Stimulated activated CD4-positive, alpha-beta T cell treated with anti-CD3 and anti-CD28 coated beads, Interleukin-1b, Interleukin-23, amount 100 ng/mL, for 48 hours (primary cell): ENCODE measurements at regions not wholly inside any gene's neighbourhood (a gene's known extent, or its start where the extent isn't known, plus 50 kb on each side); places are given as distances from the start of the nearest gene placed in this dataset.
"Not testable (repeated sequence)": the region's sequence is repeated elsewhere in the genome, so short reads cannot be mapped to it uniquely, and the experiment has no call there.

Experiments
- DNase-seq: peaks from one replicate; pipeline ENCODE4 v3.0.0-alpha.2; 2020

DNA sequence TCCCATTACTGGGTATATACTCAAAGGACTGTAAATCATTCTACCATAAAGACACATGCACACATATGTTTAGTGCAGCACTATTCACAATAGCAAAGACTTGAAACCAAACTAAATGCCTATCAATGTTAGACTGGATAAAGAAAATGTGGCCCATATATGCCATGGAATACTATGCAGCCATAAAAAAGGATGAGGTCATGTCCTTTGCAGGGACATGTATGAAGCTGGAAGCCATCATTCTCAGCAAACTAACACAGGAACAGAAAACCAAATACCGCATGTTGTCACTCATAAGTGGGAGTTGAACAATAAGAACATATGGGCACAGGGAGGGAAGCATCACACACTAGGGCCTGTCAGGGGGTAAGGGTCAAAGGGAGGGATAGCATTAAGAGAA, 1172.4 kb upstream of the ADGRB3 start:
- not testable (repeated sequence) for DNase-seq

DNA sequence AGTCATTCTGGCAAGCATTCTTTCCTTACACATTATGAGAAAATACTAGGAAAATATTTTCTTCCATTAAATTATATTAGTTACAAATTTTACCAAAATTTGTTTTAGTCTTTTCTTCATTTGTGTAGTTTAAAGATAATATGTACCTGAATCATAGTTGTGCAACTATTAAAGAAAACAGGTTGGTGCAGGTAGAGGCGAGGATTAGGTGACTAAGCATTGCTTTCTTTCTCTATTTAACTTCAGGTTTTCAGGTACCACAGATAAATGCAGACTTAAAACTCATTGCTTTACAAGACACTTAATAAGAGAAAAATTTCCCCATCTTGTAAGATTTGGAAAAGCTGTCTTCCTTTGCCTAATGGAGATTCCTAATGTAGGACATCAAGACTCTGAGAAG, 1175.5 kb upstream of the ADGRB3 start:
- no peak for DNase-seq

DNA sequence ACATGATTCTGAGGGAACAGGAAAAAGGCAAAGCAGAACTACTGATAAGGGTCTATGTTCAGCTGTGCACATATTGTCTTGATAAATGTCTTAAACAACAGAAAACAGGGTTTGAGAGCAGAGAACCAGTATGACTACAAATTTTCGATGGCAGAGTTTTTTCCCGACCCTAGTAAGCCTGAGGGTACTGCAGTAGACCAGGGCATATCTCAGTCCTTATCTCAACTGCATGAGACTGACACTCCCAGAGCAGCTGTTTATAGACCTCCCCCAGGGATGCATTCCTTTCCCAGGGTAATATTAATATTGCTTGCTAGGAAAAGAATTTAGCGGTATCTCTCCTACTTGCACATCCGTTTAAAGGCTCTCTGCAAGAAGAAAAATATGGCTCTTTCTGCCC, 1176.8 kb upstream of the ADGRB3 start:
- DNase-seq, result no peak

DNA sequence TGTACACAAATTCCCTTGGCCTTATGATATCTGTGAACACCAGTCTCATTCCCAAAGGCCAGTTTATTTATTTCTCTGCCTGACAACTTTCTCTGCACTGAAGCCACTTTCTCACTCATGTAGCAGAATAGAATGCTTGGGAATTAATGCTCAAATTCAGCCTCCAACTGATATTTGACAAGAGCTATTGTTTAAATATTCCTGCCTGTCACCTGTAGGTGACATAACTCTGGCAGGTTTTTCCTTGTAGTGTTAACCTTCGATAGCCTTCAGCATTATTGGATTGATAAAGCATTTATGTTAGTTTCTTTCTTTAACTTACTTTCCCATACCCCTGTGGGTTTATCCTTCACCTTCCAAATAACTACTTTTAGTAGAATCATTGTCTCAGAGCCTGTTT, 1183.2 kb upstream of the ADGRB3 start:
- no peak for DNase-seq

DNA sequence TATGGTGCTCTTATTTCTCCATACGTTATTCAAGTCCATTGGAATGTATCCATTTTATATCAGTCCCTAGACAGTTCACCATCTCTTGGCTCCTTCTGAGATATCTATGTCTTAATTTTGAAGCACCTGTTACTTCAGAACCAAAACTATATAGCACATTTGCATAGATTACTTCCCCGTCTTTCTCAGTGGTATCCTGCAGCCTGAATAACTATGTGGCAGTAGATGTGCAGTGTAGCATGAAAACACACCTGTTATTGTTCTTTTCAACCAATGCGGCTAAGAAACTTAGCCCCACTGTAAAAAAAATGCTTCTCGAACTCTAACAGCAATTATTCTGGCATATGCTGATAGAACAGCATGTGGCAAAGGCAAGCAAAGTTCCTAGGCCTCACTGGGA, 1184.4 kb upstream of the ADGRB3 start:
- no peak for DNase-seq

DNA sequence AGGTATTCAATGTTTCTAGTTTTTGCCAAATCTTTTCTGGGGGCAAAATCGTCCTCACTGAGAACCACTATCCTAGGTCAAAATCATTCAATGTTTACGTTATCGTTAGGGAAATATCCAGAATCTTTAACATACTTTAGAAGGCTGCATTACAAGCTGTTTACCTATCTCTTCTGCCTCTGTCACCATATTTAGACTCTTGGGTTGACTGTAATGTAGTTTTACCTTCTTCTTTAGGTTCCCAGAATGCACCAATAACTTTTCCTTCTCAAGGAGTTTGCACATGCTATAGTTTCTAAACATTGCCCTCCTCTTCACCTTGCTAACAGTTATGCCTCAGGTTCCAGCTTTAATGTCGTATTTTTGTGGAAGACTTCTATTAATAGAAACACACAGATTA, 1185.5 kb upstream of the ADGRB3 start:
- DNase-seq, result no peak

DNA sequence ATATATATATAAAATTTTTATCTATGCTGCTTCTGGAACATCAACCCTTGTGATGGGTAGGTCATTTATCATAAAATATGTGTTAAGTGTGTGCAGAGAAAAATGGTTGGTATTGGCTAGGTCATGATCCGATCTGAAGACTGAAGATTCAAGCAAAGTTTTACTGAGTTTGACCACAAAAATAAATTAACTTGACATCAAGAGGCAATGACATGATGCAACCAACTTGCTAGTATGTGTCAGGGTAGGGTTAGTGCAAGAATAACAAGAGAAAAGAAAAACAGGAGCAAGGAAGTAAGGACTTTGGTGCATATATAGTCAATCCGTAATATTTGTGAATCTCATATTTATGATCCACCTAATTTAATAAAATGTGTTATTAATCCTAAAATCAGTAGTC, 1202.0 kb upstream of the ADGRB3 start:
- DNase-seq, result no peak

DNA sequence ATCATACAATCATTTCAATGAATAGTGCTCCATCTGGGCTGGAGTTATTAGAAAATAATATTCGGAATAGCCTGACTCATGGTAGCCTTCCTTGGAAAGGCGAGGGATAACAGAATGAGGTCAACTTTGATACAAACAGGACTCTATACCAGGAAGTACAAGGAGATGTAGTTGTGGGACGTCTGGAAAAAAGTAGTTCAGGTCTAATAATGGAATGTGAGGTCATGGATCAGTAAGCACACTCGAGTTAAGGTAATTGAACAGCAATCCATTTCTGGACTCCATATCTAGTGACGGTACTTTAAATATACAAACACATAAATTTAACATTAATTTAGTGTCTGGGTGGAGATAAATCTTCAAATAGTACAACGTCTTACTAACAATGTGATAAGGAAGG, 1204.0 kb upstream of the ADGRB3 start:
- no peak for DNase-seq

DNA sequence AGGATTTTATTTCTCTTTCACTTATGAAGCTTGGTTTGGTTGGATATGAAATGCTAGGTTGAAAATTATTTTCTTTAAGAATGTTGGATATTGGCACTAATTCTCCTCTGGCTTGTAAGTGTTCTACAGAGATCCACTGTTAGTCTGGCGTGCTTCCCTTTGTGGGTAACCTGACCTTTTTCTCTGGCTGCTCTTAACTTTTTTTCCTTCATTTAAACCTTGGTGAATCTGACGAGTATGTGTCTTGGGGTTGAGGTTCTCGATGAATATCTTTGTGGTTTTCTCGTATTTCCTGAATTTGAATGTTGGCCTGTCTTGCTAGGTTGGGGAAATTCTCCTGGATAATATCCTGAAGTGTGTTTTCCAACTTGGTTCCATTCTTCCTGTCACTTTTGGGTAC, 1208.4 kb upstream of the ADGRB3 start:
- DNase-seq, result not testable (repeated sequence)

DNA sequence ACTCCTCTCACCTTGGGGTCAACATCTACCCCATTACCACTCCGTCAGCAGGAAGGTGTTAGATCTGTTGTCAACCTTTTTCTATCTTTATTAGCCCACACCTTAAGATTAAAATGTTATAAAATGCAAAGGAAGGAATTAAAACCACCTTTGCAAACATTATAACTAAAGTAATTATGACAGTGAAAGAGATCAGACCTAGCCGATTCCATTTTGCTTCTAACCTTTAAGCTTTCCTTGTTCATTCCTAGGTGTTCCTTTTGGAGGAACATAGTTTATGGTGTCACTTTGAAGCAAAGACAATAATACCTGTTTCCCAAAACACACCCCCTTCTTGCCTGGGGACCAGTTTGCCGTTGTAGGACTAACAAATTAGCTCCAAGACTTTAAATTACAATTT, 1223.0 kb upstream of the ADGRB3 start:
- DNase-seq, result no peak

DNA sequence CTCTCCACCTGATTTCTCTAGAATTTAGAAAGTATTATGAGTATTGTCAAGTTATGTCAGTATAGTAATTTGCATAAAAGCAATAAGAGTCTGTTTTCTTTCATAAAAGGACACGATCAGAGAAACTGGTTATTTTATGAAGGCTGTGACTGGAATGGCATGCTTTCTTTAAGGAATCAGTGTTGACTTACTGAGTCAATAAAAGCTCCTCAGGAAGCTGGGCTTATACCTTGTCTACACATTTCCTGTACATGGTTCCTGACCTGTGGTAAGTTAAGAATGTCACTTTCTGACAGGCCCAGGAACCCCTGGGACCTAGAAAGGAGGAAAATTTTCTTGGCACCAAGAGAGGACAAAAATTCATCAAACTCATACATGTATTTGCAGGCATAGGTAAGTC, 1224.0 kb upstream of the ADGRB3 start:
- no peak for DNase-seq

DNA sequence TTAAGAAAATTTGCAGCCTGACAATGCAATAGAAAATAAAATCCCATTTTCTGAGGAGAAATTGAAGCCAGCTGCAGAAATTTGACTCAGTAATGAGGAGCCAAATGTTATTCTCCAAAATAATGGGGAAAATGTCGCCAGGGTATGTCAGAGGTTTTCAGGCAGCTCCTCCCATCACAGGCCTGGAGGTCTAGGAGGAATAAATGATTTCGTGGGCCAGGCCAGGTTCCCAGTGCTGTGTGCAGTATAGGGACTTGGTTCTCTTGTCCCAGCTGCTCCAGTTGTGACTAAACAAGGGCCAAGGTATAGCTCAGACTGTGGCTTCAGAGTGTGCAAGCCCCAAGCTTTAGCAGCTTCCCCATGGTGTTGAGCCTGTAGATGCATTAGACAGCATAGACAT, 1240.8 kb upstream of the ADGRB3 start:
- DNase-seq, result no peak

DNA sequence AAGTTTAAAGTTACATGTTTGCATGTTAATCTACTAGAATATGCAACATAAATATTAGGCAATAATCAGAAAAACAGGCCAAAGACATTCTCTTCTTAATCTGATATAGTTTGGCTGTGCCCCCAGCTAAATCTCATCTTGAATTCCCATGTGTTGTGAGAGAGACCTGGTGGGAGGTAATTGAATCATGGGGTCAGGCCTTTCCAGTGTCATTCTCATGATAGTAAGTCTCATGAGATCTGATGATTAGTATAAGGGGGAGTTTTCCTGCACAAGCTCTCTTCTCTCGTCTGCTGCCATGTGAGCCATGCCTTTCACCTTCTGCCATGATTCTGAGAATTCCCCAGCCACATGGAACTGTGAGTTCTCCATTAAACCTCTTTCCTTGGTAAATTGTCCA, 1241.7 kb upstream of the ADGRB3 start:
- DNase-seq, result no peak

DNA sequence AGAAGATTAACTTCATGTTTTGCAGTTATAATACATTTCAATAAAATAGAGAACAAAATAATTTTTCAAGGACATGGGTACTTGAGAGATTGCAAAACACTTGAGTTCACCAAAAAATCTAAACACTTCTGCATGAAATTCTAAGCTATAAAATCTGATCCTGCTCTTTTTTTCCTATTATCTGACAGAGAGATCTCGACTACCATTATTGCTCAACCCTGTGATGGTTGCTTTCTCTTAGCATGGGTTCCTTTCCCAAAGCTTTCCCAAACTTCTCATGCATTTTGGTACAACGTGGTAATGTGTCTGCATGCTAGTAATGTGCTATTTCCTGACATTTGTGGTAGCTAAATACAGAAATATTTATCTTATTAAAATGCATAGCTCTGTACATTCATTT, 1243.1 kb upstream of the ADGRB3 start:
- DNase-seq, result no peak

DNA sequence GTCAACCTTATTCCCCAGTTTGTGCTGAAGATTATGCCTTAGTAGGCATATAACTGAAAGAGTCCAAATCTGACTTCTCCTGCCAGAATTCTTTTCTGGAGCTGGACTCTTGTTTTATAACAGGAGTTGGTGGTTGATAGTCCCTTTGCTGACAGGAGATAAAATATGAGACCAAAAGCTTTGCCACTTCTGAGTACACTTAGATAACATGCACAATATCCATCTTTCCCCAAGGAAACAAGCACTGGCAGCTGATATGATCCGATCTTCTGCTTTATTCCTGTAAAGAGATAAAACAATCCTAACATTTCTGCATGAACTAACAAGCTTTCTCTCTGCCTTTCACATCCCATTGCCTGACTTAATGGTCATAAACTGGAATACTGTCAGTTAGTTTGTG, 1265.4 kb upstream of the ADGRB3 start:
- no peak for DNase-seq

DNA sequence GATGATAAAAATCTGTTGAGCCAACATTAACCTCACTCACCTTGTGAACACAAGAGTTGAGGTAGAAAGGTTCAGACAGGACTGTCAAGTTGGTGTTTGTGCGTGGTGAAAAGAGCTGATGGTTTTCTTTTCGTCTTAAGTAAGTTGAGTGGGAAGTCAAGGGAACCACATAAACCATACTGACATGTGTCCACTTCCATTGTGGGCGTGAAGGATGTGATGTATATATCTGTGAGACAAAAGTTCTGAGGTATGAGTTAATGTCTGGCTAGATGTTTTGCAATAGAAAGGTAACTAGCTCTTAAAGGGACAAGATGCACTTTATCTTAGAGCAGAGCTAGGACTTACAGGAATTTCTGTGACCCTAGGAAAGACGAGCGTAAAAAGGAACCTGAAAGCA, 1272.1 kb upstream of the ADGRB3 start:
- DNase-seq, result no peak

DNA sequence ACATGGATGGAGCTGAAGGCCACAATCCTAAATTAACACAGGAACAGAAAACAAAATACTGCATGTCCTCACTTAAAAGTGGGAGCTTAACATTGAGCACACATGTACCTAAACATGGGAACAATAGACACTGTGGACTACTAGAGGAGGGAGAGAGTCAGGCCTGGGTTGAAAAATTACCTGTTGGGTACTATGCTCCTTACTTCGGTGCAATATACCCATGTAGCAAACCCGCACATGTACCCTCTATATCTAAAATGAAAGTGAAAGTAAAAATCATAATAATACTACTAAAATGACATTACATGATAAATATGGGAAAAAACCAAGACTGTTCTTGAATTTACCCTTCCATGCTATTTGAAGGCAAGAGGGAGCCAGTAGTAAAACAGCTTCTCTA, 1273.8 kb upstream of the ADGRB3 start:
- DNase-seq, result no peak

DNA sequence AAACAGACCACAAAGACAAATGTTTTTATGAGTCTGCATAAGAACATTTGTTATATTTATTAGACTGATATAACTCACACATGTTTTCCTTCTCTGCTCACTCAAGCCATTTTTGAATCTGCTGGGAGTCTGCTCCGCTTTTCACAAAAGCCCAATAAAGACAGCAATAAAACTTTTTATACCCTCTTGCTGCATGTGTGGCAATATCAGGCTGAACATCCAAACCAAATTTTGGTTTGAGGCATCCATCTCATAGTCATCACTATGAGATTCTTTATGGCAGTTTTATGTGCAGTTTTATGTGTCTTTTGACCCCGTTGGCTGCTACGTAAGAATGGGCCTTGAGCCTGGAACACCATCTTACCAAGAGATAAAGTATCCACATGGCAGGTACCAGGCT, 1276.8 kb upstream of the ADGRB3 start:
- no peak for DNase-seq

DNA sequence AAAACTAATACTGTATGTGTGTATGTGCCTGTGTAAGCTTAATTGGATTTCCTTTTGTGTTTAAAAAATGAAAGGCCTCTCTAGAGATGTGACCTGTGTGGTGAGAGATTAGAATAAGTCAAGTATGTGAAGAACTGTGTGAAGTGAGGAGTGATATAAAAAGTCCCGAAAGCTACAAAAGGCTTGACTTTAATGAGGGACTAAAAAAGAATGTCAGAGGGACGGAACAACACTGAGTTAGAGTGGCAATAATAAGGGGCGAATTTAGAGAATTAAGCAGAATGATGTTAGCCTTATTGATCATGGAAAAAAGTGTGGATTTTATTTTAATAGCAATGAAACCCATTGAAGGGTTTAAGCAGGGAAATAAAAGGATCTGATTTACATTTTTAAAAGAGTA, 1281.2 kb upstream of the ADGRB3 start:
- DNase-seq, result no peak

DNA sequence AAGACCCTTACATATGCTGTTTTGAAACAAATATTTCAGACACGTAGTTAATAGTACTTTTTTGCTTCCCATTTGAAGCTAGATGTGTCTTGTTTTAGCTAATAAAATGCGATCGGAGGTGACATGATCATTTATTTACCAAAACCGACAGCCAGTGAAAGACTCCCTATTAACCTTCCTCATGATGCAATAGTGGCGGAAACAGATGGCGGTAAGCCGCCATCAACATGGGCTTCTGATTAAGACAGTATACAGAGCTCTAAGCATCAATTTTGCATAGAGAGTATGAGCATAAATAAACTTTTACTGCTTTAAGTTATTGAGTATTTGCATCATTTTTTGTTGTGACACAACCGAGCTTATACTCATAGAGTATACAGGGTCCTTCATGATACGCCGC, 1282.4 kb upstream of the ADGRB3 start:
- no peak for DNase-seq

DNA sequence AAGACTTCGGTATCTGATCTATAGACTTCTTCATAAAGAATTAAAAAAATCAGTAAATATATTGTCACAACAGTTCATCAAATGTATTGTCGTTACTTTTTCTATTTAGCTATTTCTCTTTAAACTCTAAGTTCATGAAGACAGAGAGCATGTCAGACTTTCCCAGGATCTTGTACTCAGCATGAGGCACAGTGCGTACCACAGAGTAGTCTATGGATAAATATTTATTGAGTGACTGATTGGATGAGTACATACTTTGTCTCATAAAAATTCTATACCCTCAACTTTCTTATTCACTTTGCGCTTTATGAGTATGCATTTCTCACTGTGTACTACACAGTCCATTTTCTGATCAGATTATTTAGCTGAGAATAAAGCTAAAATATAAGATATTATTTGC, 1284.4 kb upstream of the ADGRB3 start:
- DNase-seq, result no peak

DNA sequence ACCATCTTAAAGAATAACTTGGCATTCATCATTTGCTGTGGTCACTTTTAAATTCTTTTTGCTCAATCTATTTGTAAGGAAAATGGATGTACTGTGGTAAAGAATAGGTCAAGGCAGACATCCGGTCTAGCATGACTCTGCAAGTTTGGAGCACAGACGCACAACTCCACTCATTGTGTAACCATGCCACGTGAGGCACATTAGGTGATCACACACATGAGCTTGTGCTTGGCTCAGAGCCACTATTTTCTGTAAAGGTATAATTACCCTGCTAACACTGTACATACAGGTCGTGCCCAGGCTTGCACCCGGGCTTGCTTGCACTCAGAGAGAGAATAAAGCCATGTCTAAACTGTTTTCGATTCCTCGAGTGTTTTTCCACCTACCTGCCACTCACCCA, 1289.1 kb upstream of the ADGRB3 start:
- no peak for DNase-seq

DNA sequence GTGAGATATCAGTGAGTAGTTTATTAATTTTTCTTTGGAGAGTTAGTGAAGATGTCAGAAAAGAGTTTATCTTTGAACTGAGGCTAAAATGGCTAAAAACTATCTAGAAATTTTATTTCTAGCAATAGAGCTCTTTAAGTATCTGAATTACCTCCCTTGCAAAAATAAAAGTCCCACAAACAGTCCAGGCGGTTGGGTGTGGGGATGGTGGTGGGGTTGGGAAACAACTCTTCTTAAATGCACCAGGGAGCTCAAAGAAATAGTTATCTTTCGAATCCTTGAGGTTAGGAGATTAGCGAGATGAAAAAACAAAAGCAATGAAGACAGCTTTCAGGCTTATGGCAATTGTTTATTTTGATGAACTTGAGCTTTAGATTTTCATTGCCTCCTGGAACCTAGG, 1299.1 kb upstream of the ADGRB3 start:
- no peak for DNase-seq

DNA sequence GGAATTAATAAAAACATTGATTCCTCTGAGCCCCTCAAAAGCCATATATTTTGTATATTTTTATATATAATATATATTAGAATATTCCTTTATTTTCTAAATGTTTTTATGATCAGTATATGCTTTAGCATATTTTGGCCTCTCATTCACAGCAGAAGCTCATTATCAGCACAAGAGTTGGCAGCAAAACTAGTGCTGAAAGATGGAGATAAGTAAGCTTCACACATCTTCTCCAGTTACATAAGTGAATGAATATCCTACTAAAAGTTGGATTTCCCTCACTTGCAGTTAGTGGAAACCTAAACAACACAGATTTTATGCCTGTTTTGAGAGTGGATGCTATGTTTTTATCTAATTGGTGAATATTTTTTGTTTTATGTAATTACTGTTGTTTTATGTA, 1303.8 kb upstream of the ADGRB3 start:
- no peak for DNase-seq

DNA sequence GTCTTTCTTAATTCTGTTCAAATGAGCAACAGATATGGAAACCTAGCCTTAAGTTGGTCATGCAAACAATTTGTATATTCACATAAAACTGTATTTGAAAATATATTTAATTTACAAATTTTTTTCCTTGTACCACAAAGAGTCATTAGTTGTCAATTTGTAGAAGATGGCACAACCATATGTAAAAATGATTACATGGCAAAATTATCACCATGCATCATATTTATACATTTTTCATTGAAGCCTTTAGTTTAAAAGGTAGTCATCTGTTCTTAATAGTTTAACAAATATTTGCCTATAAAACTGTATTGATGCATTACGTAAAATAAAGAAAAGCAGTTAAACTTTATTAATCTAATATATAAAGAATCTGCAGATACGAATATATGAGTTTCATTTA, 1306.8 kb upstream of the ADGRB3 start:
- no peak for DNase-seq

DNA sequence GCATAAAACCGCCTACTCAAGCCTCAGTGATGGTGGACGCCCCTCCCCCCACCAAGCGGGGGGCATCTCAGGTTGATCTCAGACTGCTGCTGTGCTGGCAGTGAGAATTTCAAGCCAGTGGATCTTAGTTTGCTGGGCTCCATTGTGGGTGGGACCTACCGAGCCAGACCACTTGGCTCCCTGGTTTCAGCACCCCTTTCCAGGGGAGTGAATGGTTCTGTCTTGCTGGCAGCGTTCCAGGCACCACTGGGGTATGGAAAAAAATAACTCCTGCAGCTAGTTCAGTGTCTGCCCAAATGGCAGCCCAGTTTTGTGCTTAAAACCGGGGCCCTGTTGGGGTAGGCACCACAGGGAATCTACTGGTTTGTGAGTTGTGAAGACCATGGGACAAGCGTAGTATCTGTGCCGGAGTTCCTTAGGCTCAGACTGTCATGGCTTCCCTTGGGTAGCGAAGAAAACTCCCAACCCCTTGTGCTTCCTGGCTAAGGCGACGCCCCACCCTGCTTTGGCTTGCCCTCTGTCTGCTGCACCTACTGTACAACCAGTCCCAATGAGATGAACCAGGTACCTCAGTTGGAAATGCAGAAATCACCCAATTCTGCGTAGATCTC, 1334.5 kb upstream of the ADGRB3 start:
- DNase-seq, result no peak
